ENCODE measurements at regions not wholly inside any gene's neighbourhood (a gene's known extent, or its start where the extent isn't known, plus 50 kb on each side); places are given as distances from the start of the nearest gene placed in this dataset.
"Not testable (repeated sequence)": the region's sequence is repeated elsewhere in the genome, so short reads cannot be mapped to it uniquely, and the experiment has no call there.

GRCh38 chr4:96972920-96973319 lies 1133.0 kb downstream of the PDHA2 start:
- DNase-seq (ENCODE audit: low spot score): no peak

GRCh38 chr4:96974295-96974694 lies 1134.4 kb downstream of the PDHA2 start:
- no peak for DNase-seq (ENCODE audit: low spot score)

- peak; percentile 9 for DNase-seq (ENCODE audit: low spot score)
Observed at GRCh38 chr4:96983830-96984229, 1143.9 kb downstream of the PDHA2 start.

- DNase-seq (ENCODE audit: low spot score): no peak
Observed at GRCh38 chr4:96986816-96987215, 1146.9 kb downstream of the PDHA2 start.

- no peak for DNase-seq (ENCODE audit: low spot score)
Observed at GRCh38 chr4:96991083-96991482, 1151.2 kb downstream of the PDHA2 start.

- DNase-seq (ENCODE audit: low spot score): no peak
Observed at GRCh38 chr4:96992443-96992842, 1150.8 kb downstream of the STPG2 start.

- no peak for DNase-seq (ENCODE audit: low spot score)
Observed at GRCh38 chr4:96993560-96993959, 1149.7 kb downstream of the STPG2 start.

GRCh38 chr4:97003715-97004114 lies 1139.6 kb downstream of the STPG2 start:
- no peak for DNase-seq (ENCODE audit: low spot score)

GRCh38 chr4:97013309-97013708 lies 1130.0 kb downstream of the STPG2 start:
- DNase-seq (ENCODE audit: low spot score): no peak

GRCh38 chr4:97013711-97014110 lies 1129.6 kb downstream of the STPG2 start:
- DNase-seq (ENCODE audit: low spot score): no peak

- no peak for DNase-seq (ENCODE audit: low spot score)
Observed at GRCh38 chr4:97015301-97015700, 1128.0 kb downstream of the STPG2 start.

GRCh38 chr4:97016186-97016907 lies 1126.9 kb downstream of the STPG2 start:
- no peak for DNase-seq (ENCODE audit: low spot score)

GRCh38 chr4:97027728-97028410 lies 1115.4 kb downstream of the STPG2 start:
- no peak for DNase-seq (ENCODE audit: low spot score)

- DNase-seq (ENCODE audit: low spot score): no peak
Observed at GRCh38 chr4:97028785-97029184, 1114.5 kb downstream of the STPG2 start.

GRCh38 chr4:97037411-97038145 lies 1105.7 kb downstream of the STPG2 start:
- not testable (repeated sequence) for DNase-seq (ENCODE audit: low spot score)

GRCh38 chr4:97038146-97038516 lies 1105.1 kb downstream of the STPG2 start:
- no peak for DNase-seq (ENCODE audit: low spot score)

- DNase-seq (ENCODE audit: low spot score): no peak
Observed at GRCh38 chr4:97072666-97073065, 1070.6 kb downstream of the STPG2 start.

- DNase-seq (ENCODE audit: low spot score): no peak
Observed at GRCh38 chr4:97073194-97073593, 1070.1 kb downstream of the STPG2 start.

GRCh38 chr4:97074531-97074930 lies 1068.7 kb downstream of the STPG2 start:
- no peak for DNase-seq (ENCODE audit: low spot score)

- DNase-seq (ENCODE audit: low spot score): no peak
Observed at GRCh38 chr4:97081951-97082350, 1061.3 kb downstream of the STPG2 start.

- DNase-seq (ENCODE audit: low spot score): not testable (repeated sequence)
Observed at GRCh38 chr4:97097036-97097435, 1046.2 kb downstream of the STPG2 start.

GRCh38 chr4:97101171-97101570 lies 1042.1 kb downstream of the STPG2 start:
- DNase-seq (ENCODE audit: low spot score): not testable (repeated sequence)

- no peak for DNase-seq (ENCODE audit: low spot score)
Observed at GRCh38 chr4:97103252-97103651, 1040.0 kb downstream of the STPG2 start.

Data from COLO829 (cell line).